ENCODE measurements at regions not wholly inside any gene's neighbourhood (a gene's known extent, or its start where the extent isn't known, plus 50 kb on each side); places are given as distances from the start of the nearest gene placed in this dataset.

- no peak for TF ChIP-seq IRF5 (IDR thresholded peaks at IDR 0.05; ENCODE audit: borderline replicate concordance)
- no peak for TF ChIP-seq USF2 (IDR thresholded peaks at IDR 0.05; ENCODE audit: borderline replicate concordance, low read depth, low read length)
- TF ChIP-seq CTCF (IDR thresholded peaks at IDR 0.05 in 2 of 3, conservative IDR thresholded peaks at IDR 0.05 in 1 of 3; ENCODE audit: control insufficient read depth in 2 of 3, extremely low read depth in 1 of 3, insufficient read depth in 1 of 3, low read depth in 3 of 3, low read length in 3 of 3): no peak
- TF ChIP-seq USF1 (IDR thresholded peaks at IDR 0.05; ENCODE audit: borderline replicate concordance, extremely low read length, insufficient read depth, low read depth, low read length): no peak
- TF ChIP-seq KDM1A (IDR thresholded peaks at IDR 0.05; ENCODE audit: borderline replicate concordance): no peak
- TF ChIP-seq FOXK2 (IDR thresholded peaks at IDR 0.05): no peak
- no peak for TF ChIP-seq BCL11A (IDR thresholded peaks at IDR 0.05; ENCODE audit: low read depth, low read length)
- no peak for TF ChIP-seq SIN3A (IDR thresholded peaks at IDR 0.05; ENCODE audit: low read depth, low read length)
- TF ChIP-seq ZNF384 (IDR thresholded peaks at IDR 0.05; ENCODE audit: borderline replicate concordance, low read depth, low read length): no peak
- no peak for TF ChIP-seq FOXM1 (IDR thresholded peaks at IDR 0.05; ENCODE audit: low read depth, low read length)
- TF ChIP-seq MYC (IDR thresholded peaks at IDR 0.05; ENCODE audit: insufficient read depth, insufficient read length, insufficient replicate concordance, low read length, severe bottlenecking): no peak
Measured at GRCh38 chr3:76886761-76887500, 153.0 kb upstream of the ROBO2 start.
